ENCODE measurements at regions not wholly inside any gene's neighbourhood (a gene's known extent, or its start where the extent isn't known, plus 50 kb on each side); places are given as distances from the start of the nearest gene placed in this dataset.
"Not testable (repeated sequence)": the region's sequence is repeated elsewhere in the genome, so short reads cannot be mapped to it uniquely, and the experiment has no call there.

GRCh38 chr11:114787126-114787525 is 108.8 kb downstream of the NXPE2 start:
- no peak overlapping the region for H3K27ac Mint-ChIP-seq

GRCh38 chr11:114790910-114791309 is 112.6 kb downstream of the NXPE2 start:
- no peak for DNase-seq
- no peaks in the 10 kb centered on the region for H3K4me1 Mint-ChIP-seq
- H3K27me3 Mint-ChIP-seq: peaks cover 6% of the 10 kb centered on the region
- H3K9me3 Mint-ChIP-seq: peaks cover 4% of the 10 kb centered on the region
- H3K36me3 Mint-ChIP-seq (ENCODE audit: low read depth): no peaks in the 10 kb centered on the region
- no peak overlapping the region for H3K4me3 Mint-ChIP-seq
- H3K27ac Mint-ChIP-seq: no peak overlapping the region
- ATAC-seq: no peak

More at GRCh38 chr11:114787126-114787525, 108.8 kb downstream of the NXPE2 start:
- peaks cover 2% of the 10 kb centered on the region for H3K27me3 Mint-ChIP-seq
- ATAC-seq: no peak
- no peaks in the 10 kb centered on the region for H3K4me1 Mint-ChIP-seq
- no peak for DNase-seq
- no peaks in the 10 kb centered on the region for H3K36me3 Mint-ChIP-seq (ENCODE audit: low read depth)
- no peak overlapping the region for H3K4me3 Mint-ChIP-seq
- H3K9me3 Mint-ChIP-seq: peaks cover 4% of the 10 kb centered on the region

GRCh38 chr11:114794048-114794684 is 115.8 kb downstream of the NXPE2 start:
- no peak for DNase-seq
- no peak overlapping the region for H3K27ac Mint-ChIP-seq
- H3K4me1 Mint-ChIP-seq: no peaks in the 10 kb centered on the region
- no peaks in the 10 kb centered on the region for H3K36me3 Mint-ChIP-seq (ENCODE audit: low read depth)
- ATAC-seq: no peak
- peaks cover 11% of the 10 kb centered on the region for H3K27me3 Mint-ChIP-seq
- peaks cover 4% of the 10 kb centered on the region for H3K9me3 Mint-ChIP-seq
- no peak overlapping the region for H3K4me3 Mint-ChIP-seq

- H3K27ac Mint-ChIP-seq: no peak overlapping the region
- H3K9me3 Mint-ChIP-seq: no peaks in the 10 kb centered on the region
- no peak for ATAC-seq
- H3K36me3 Mint-ChIP-seq (ENCODE audit: low read depth): no peaks in the 10 kb centered on the region
- peaks cover 16% of the 10 kb centered on the region for H3K27me3 Mint-ChIP-seq
- H3K4me3 Mint-ChIP-seq: no peak overlapping the region
- no peak for DNase-seq
- no peaks in the 10 kb centered on the region for H3K4me1 Mint-ChIP-seq
Observed at GRCh38 chr11:114796954-114797721, 118.8 kb downstream of the NXPE2 start.

GRCh38 chr11:114799476-114799875 is 121.1 kb downstream of the NXPE2 start:
- Mint-ChIP-seq H3K4me3 (no peak overlapping the region), H3K4me1 (no peaks in the 10 kb centered on the region), H3K27me3 (peaks cover 16% of the 10 kb centered on the region), H3K9me3 (no peaks in the 10 kb centered on the region), H3K27ac (no peak overlapping the region), H3K36me3 (ENCODE audit: low read depth) (no peaks in the 10 kb centered on the region)
- DNase-seq (no peak), ATAC-seq (no peak)

GRCh38 chr11:114801773-114802172 is 123.4 kb downstream of the NXPE2 start:
- Mint-ChIP-seq H3K27ac (no peak overlapping the region), H3K4me3 (no peak overlapping the region), H3K4me1 (no peaks in the 10 kb centered on the region), H3K9me3 (no peaks in the 10 kb centered on the region), H3K27me3 (peaks cover 10% of the 10 kb centered on the region), H3K36me3 (ENCODE audit: low read depth) (no peaks in the 10 kb centered on the region)
- ATAC-seq (no peak), DNase-seq (no peak)

GRCh38 chr11:114802878-114803277 is 124.6 kb downstream of the NXPE2 start:
- no peaks in the 10 kb centered on the region for H3K4me1 Mint-ChIP-seq
- no peak overlapping the region for H3K4me3 Mint-ChIP-seq
- peaks cover 10% of the 10 kb centered on the region for H3K27me3 Mint-ChIP-seq
- no peak for DNase-seq
- H3K36me3 Mint-ChIP-seq (ENCODE audit: low read depth): no peaks in the 10 kb centered on the region
- no peak for ATAC-seq
- no peak overlapping the region for H3K27ac Mint-ChIP-seq
- no peaks in the 10 kb centered on the region for H3K9me3 Mint-ChIP-seq

GRCh38 chr11:114805431-114805830 is 127.1 kb downstream of the NXPE2 start:
- not testable (repeated sequence) for H3K27ac Mint-ChIP-seq; H3K4me1 Mint-ChIP-seq; ATAC-seq; H3K27me3 Mint-ChIP-seq; DNase-seq; H3K36me3 Mint-ChIP-seq (ENCODE audit: low read depth); H3K4me3 Mint-ChIP-seq; H3K9me3 Mint-ChIP-seq

GRCh38 chr11:114811971-114812370 is 133.6 kb downstream of the NXPE2 start:
- no peaks in the 10 kb centered on the region for H3K9me3 Mint-ChIP-seq
- no peaks in the 10 kb centered on the region for H3K36me3 Mint-ChIP-seq (ENCODE audit: low read depth)
- DNase-seq: no peak
- no peak for ATAC-seq
- no peaks in the 10 kb centered on the region for H3K27me3 Mint-ChIP-seq
- no peak overlapping the region for H3K27ac Mint-ChIP-seq
- H3K4me3 Mint-ChIP-seq: no peak overlapping the region
- no peaks in the 10 kb centered on the region for H3K4me1 Mint-ChIP-seq

GRCh38 chr11:114812733-114813132 is 134.4 kb downstream of the NXPE2 start:
- H3K27me3 Mint-ChIP-seq: no peaks in the 10 kb centered on the region
- H3K36me3 Mint-ChIP-seq (ENCODE audit: low read depth): no peaks in the 10 kb centered on the region
- no peak for ATAC-seq
- no peaks in the 10 kb centered on the region for H3K9me3 Mint-ChIP-seq
- DNase-seq: no peak
- no peak overlapping the region for H3K27ac Mint-ChIP-seq
- no peak overlapping the region for H3K4me3 Mint-ChIP-seq
- no peaks in the 10 kb centered on the region for H3K4me1 Mint-ChIP-seq

- H3K36me3 Mint-ChIP-seq (ENCODE audit: low read depth): no peaks in the 10 kb centered on the region
- ATAC-seq: no peak
- H3K27me3 Mint-ChIP-seq: no peaks in the 10 kb centered on the region
- H3K4me3 Mint-ChIP-seq: no peak overlapping the region
- H3K27ac Mint-ChIP-seq: no peak overlapping the region
- H3K4me1 Mint-ChIP-seq: no peaks in the 10 kb centered on the region
- DNase-seq: no peak
- H3K9me3 Mint-ChIP-seq: no peaks in the 10 kb centered on the region
Observed at GRCh38 chr11:114813189-114813718, 134.9 kb downstream of the NXPE2 start.

- DNase-seq (no peak), ATAC-seq (no peak)
- no peaks in the 10 kb centered on the region for H3K4me1 Mint-ChIP-seq
- H3K36me3 Mint-ChIP-seq (ENCODE audit: low read depth): no peaks in the 10 kb centered on the region
- H3K9me3 Mint-ChIP-seq: no peaks in the 10 kb centered on the region
- no peak overlapping the region for H3K4me3 Mint-ChIP-seq
- H3K27ac Mint-ChIP-seq: no peak overlapping the region
- H3K27me3 Mint-ChIP-seq: no peaks in the 10 kb centered on the region
Observed at GRCh38 chr11:114815176-114815575, 136.8 kb downstream of the NXPE2 start.

GRCh38 chr11:114815761-114816160 is 137.4 kb downstream of the NXPE2 start:
- Mint-ChIP-seq H3K4me3 (no peak overlapping the region), H3K27me3 (peaks cover 2% of the 10 kb centered on the region), H3K27ac (no peak overlapping the region), H3K36me3 (ENCODE audit: low read depth) (no peaks in the 10 kb centered on the region), H3K4me1 (no peaks in the 10 kb centered on the region), H3K9me3 (no peaks in the 10 kb centered on the region)
- DNase-seq (no peak), ATAC-seq (no peak)

GRCh38 chr11:114816791-114817190 is 138.5 kb downstream of the NXPE2 start:
- no peaks in the 10 kb centered on the region for H3K9me3 Mint-ChIP-seq
- DNase-seq (no peak), ATAC-seq (no peak)
- H3K36me3 Mint-ChIP-seq (ENCODE audit: low read depth): no peaks in the 10 kb centered on the region
- H3K27ac Mint-ChIP-seq: no peak overlapping the region
- no peak overlapping the region for H3K4me3 Mint-ChIP-seq
- H3K27me3 Mint-ChIP-seq: peaks cover 2% of the 10 kb centered on the region
- no peaks in the 10 kb centered on the region for H3K4me1 Mint-ChIP-seq

- H3K27me3 Mint-ChIP-seq: peaks cover 2% of the 10 kb centered on the region
- H3K27ac Mint-ChIP-seq: no peak overlapping the region
Observed at GRCh38 chr11:114818382-114818781, 140.1 kb downstream of the NXPE2 start.

More at GRCh38 chr11:114818382-114818781, 140.1 kb downstream of the NXPE2 start:
- DNase-seq (no peak), ATAC-seq (no peak)
- H3K36me3 Mint-ChIP-seq (ENCODE audit: low read depth): no peaks in the 10 kb centered on the region
- H3K4me1 Mint-ChIP-seq: no peaks in the 10 kb centered on the region
- no peak overlapping the region for H3K4me3 Mint-ChIP-seq
- no peaks in the 10 kb centered on the region for H3K9me3 Mint-ChIP-seq

Measured in activated naive CD8-positive, alpha-beta T cell treated with anti-CD3 and anti-CD28 coated beads, Interleukin-2, amount 50 U/mL, for 24 hours (primary cell).